ENCODE measurements at regions not wholly inside any gene's neighbourhood (a gene's known extent, or its start where the extent isn't known, plus 50 kb on each side); places are given as distances from the start of the nearest gene placed in this dataset.

- DNase-seq, result no peak
Observed at GRCh38 chr7:41039386-41039953, 663.4 kb downstream of the INHBA start.

- no peak for DNase-seq
Observed at GRCh38 chr7:41038211-41038610, 664.7 kb downstream of the INHBA start.

GRCh38 chr7:41037691-41038090 is 665.2 kb downstream of the INHBA start:
- DNase-seq, result peak; percentile 22

GRCh38 chr7:41035794-41036193 is 667.1 kb downstream of the INHBA start:
- DNase-seq, result no peak

- DNase-seq, result no peak
Observed at GRCh38 chr7:41033500-41033899, 669.4 kb downstream of the INHBA start.

GRCh38 chr7:41030673-41031072 is 672.2 kb downstream of the INHBA start:
- no peak for DNase-seq

- no peak for DNase-seq
Observed at GRCh38 chr7:41029072-41029499, 673.8 kb downstream of the INHBA start.

GRCh38 chr7:41028580-41028979 is 674.3 kb downstream of the INHBA start:
- no peak for DNase-seq

- DNase-seq, result no peak
Observed at GRCh38 chr7:41027428-41028115, 675.3 kb downstream of the INHBA start.

- DNase-seq, result no peak
Observed at GRCh38 chr7:41024126-41024525, 678.8 kb downstream of the INHBA start.

GRCh38 chr7:41020056-41020455 is 682.8 kb downstream of the INHBA start:
- no peak for DNase-seq

- no peak for DNase-seq
Observed at GRCh38 chr7:41013117-41013516, 689.8 kb downstream of the INHBA start.

- DNase-seq, result no peak
Observed at GRCh38 chr7:41012041-41012440, 690.8 kb downstream of the INHBA start.

GRCh38 chr7:41010967-41011366 is 691.9 kb downstream of the INHBA start:
- DNase-seq, result peak; percentile 67

- DNase-seq, result no peak
Observed at GRCh38 chr7:41010418-41010817, 692.5 kb downstream of the INHBA start.

GRCh38 chr7:41007811-41008210 is 695.1 kb downstream of the INHBA start:
- no peak for DNase-seq

GRCh38 chr7:41007351-41007751 is 695.5 kb downstream of the INHBA start:
- DNase-seq, result peak; percentile 25

GRCh38 chr7:41006306-41006995 is 696.4 kb downstream of the INHBA start:
- no peak for DNase-seq

- DNase-seq, result no peak
Observed at GRCh38 chr7:41005374-41005901, 697.5 kb downstream of the INHBA start.

- no peak for DNase-seq
Observed at GRCh38 chr7:41003977-41004376, 698.9 kb downstream of the INHBA start.

- no peak for DNase-seq
Observed at GRCh38 chr7:41003611-41003940, 699.3 kb downstream of the INHBA start.

- DNase-seq, result peak; percentile 30
Observed at GRCh38 chr7:41002741-41003610, 699.9 kb downstream of the INHBA start.

- DNase-seq, result no peak
Observed at GRCh38 chr7:41000042-41000441, 702.8 kb downstream of the INHBA start.

All from tongue (tissue), 1 donor.